ENCODE measurements at regions not wholly inside any gene's neighbourhood (a gene's known extent, or its start where the extent isn't known, plus 50 kb on each side); places are given as distances from the start of the nearest gene placed in this dataset.

DNA sequence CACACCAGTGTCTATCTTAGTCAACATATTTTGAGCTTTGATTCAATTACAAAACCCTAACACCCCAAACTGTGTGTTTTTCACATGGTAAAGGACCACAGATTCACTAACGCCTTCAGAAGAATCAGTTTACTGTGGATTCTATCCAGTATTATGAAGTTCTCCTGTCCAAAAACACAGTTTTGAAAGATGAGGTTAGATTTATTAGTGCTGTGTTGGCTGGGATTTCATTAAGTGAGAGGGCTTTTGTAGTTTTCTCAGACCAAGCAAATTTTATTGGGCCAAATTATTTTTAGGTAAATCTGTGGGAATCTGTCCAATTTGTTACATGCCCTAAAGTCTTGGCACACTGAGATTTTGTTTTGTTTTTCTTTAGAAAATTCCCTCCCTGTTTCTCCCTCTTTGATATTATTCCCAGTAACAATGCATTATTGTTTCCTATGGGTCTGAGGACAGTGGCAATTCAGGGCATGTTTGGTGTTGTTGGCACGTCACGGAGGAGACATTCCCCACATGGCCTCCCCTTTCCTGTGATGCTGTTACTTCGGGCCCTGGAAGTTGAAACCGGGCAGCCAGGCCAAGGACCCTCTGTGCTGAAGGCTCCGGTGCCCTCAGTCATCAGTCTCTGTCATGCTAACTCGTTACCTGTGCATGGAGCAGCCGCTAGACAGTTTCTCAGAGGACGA lies 87.5 kb upstream of the ALKAL2 start:
- no peaks in the 10 kb centered on the region for H3K4me1 ChIP-seq (replicated peaks; ENCODE audit: insufficient read depth)
- no peaks in the 10 kb centered on the region for H3K36me3 ChIP-seq (ENCODE audit: low read depth)
- no peaks in the 10 kb centered on the region for H3K9me2 ChIP-seq (ENCODE audit: insufficient read depth)
- H3K4me3 ChIP-seq: no peak overlapping the region
- TF ChIP-seq, protein P1, sequence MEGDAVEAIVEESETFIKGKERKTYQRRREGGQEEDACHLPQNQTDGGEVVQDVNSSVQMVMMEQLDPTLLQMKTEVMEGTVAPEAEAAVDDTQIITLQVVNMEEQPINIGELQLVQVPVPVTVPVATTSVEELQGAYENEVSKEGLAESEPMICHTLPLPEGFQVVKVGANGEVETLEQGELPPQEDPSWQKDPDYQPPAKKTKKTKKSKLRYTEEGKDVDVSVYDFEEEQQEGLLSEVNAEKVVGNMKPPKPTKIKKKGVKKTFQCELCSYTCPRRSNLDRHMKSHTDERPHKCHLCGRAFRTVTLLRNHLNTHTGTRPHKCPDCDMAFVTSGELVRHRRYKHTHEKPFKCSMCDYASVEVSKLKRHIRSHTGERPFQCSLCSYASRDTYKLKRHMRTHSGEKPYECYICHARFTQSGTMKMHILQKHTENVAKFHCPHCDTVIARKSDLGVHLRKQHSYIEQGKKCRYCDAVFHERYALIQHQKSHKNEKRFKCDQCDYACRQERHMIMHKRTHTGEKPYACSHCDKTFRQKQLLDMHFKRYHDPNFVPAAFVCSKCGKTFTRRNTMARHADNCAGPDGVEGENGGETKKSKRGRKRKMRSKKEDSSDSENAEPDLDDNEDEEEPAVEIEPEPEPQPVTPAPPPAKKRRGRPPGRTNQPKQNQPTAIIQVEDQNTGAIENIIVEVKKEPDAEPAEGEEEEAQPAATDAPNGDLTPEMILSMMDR (conservative IDR thresholded peaks at IDR 0.05): no peak
- no peak for TF ChIP-seq EZH2 (IDR thresholded peaks at IDR 0.05; ENCODE audit: low read depth)
- H3K79me2 ChIP-seq (ENCODE audit: low read depth): no peaks in the 10 kb centered on the region
- H3K4me2 ChIP-seq: no peak overlapping the region
- peaks cover 12% of the 10 kb centered on the region for H3K9me3 ChIP-seq (ENCODE audit: insufficient read depth, low read depth)
- ChIA-PET CTCF (no interaction called here), POLR2A (ENCODE audit: unreplicated experiment) (no interaction called here)
- no peaks in the 10 kb centered on the region for H3F3A ChIP-seq (ENCODE audit: insufficient read depth, low read depth)
- intact Hi-C loops (cut with micrococcal nuclease; ENCODE audit: unreplicated experiment): no loop called here
- BruUV-seq (replicated peaks): no TSS peak
- H3K27me3 ChIP-seq (ENCODE audit: insufficient read depth, low read depth): peaks cover 9% of the 10 kb centered on the region; the same call in 1 of the 2 replicates
- H3K27ac ChIP-seq: no peak overlapping the region
- no peak for DNase-seq
- H4K20me1 ChIP-seq (ENCODE audit: insufficient read depth): no peaks in the 10 kb centered on the region
- no peak overlapping the region for H2AFZ ChIP-seq

DNA sequence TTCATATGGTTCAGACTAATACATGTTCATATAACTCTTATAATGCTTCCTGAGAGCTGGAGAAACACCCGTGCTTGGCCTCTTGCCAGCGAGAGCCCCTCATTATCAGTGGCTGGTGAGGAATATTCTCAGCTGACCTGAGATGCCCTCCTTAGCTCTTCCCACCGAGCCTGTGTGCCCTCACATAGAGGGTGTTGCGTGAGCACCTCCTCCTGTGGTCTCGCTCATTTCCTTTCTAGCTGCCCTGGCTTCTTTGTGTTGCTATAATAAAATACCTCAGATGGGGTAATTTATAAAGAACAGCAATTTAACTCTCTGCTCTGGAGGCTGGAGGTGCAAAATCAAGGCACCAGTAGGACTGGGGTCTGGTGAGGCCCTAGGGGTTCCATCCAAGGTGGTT lies 80.5 kb upstream of the ALKAL2 start:
- DNase-seq: no peak
- H3K9me2 ChIP-seq (ENCODE audit: insufficient read depth): no peaks in the 10 kb centered on the region
- no peaks in the 10 kb centered on the region for H3K79me2 ChIP-seq (ENCODE audit: low read depth)
- BruUV-seq (replicated peaks): no TSS peak
- H3K4me1 ChIP-seq (replicated peaks; ENCODE audit: insufficient read depth): no peaks in the 10 kb centered on the region
- TF ChIP-seq EZH2 (IDR thresholded peaks at IDR 0.05; ENCODE audit: low read depth): no peak
- TF ChIP-seq, protein P1 (conservative IDR thresholded peaks at IDR 0.05): no peak
- H3K36me3 ChIP-seq (ENCODE audit: low read depth): no peaks in the 10 kb centered on the region
- no peaks in the 10 kb centered on the region for H3F3A ChIP-seq (ENCODE audit: insufficient read depth, low read depth)
- H3K9me3 ChIP-seq (ENCODE audit: insufficient read depth, low read depth): no peaks in the 10 kb centered on the region; the same call in 1 of the 2 replicates
- peaks cover 49% of the 10 kb centered on the region for H3K27me3 ChIP-seq (ENCODE audit: insufficient read depth, low read depth)
- ChIA-PET CTCF (interaction anchor here (0.5 kb wide), 1 partner anchor 17 kb away, joined by 3 read pairs; no protein-coding TSS in a partner anchor), POLR2A (ENCODE audit: unreplicated experiment) (no interaction called here)
- H2AFZ ChIP-seq: no peak overlapping the region
- no peak overlapping the region for H3K4me3 ChIP-seq
- H4K20me1 ChIP-seq (ENCODE audit: insufficient read depth): no peaks in the 10 kb centered on the region
- H3K4me2 ChIP-seq: no peak overlapping the region
- intact Hi-C loops (cut with micrococcal nuclease; ENCODE audit: unreplicated experiment): no loop called here
- H3K27ac ChIP-seq: no peak overlapping the region

DNA sequence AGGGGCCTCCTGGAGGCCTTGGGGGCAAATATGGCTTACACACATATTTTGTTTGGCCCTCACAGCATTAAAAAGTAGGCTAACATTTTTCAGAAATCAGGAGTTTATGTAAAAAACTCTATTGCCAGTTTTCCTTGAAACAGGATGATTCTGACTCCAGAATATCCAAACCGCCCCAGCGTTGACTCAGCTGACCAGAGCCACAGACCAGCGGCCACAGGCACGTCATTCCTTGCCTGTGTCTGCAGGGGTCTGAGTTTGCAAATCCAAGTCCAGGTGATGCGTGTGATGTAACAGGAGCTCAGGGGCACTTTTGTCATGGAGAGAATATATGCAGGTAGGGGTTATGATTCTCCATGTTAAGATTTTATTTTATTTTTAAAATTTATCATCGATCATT lies 79.4 kb upstream of the ALKAL2 start:
- no peaks in the 10 kb centered on the region for H3F3A ChIP-seq (ENCODE audit: insufficient read depth, low read depth)
- no peak for DNase-seq
- H4K20me1 ChIP-seq (ENCODE audit: insufficient read depth): no peaks in the 10 kb centered on the region; the same call in 1 of the 2 replicates
- H3K9me2 ChIP-seq (ENCODE audit: insufficient read depth): no peaks in the 10 kb centered on the region
- no peak overlapping the region for H3K27ac ChIP-seq
- peaks cover 56% of the 10 kb centered on the region for H3K27me3 ChIP-seq (ENCODE audit: insufficient read depth, low read depth)
- ChIA-PET POLR2A (ENCODE audit: unreplicated experiment) (no interaction called here), CTCF (no interaction called here)
- BruUV-seq (replicated peaks): no TSS peak
- no peak overlapping the region for H2AFZ ChIP-seq
- intact Hi-C loops (cut with micrococcal nuclease; ENCODE audit: unreplicated experiment): no loop called here
- no peak overlapping the region for H3K4me2 ChIP-seq
- no peaks in the 10 kb centered on the region for H3K4me1 ChIP-seq (replicated peaks; ENCODE audit: insufficient read depth)
- H3K4me3 ChIP-seq: no peak overlapping the region
- TF ChIP-seq EZH2 (IDR thresholded peaks at IDR 0.05; ENCODE audit: low read depth): no peak
- TF ChIP-seq, protein P1 (conservative IDR thresholded peaks at IDR 0.05): no peak
- H3K9me3 ChIP-seq (ENCODE audit: insufficient read depth, low read depth): no peaks in the 10 kb centered on the region; the same call in 1 of the 2 replicates
- H3K79me2 ChIP-seq (ENCODE audit: low read depth): no peaks in the 10 kb centered on the region
- H3K36me3 ChIP-seq (ENCODE audit: low read depth): no peaks in the 10 kb centered on the region
